Panc1 (cell line): ENCODE measurements at regions not wholly inside any gene's neighbourhood (a gene's known extent, or its start where the extent isn't known, plus 50 kb on each side); places are given as distances from the start of the nearest gene placed in this dataset.

Experiments used
- POLR2AphosphoS5 ChIP-seq: IDR thresholded peaks from 2 replicates; pipeline ENCODE4 v1.6.1; 2012; ENCODE audit warnings: mild to moderate bottlenecking, low read depth, low read length, moderate library complexity
- TCF7L2 ChIP-seq: IDR thresholded peaks from 2 replicates; pipeline ENCODE4 v1.6.1; 2011; ENCODE audit warnings: mild to moderate bottlenecking, low read depth, low read length, inconsistent platforms
- TF ChIP-seq, protein P1 (sequence below): fragments of 450-650 bp; IDR thresholded peaks from 2 replicates; pipeline ENCODE4 v1.5.1; 2017; ENCODE audit warnings: mild to moderate bottlenecking

GRCh38 chr9:78557540-78557939 lies 260.6 kb downstream of the PSAT1 start:
- TF ChIP-seq, protein P1, sequence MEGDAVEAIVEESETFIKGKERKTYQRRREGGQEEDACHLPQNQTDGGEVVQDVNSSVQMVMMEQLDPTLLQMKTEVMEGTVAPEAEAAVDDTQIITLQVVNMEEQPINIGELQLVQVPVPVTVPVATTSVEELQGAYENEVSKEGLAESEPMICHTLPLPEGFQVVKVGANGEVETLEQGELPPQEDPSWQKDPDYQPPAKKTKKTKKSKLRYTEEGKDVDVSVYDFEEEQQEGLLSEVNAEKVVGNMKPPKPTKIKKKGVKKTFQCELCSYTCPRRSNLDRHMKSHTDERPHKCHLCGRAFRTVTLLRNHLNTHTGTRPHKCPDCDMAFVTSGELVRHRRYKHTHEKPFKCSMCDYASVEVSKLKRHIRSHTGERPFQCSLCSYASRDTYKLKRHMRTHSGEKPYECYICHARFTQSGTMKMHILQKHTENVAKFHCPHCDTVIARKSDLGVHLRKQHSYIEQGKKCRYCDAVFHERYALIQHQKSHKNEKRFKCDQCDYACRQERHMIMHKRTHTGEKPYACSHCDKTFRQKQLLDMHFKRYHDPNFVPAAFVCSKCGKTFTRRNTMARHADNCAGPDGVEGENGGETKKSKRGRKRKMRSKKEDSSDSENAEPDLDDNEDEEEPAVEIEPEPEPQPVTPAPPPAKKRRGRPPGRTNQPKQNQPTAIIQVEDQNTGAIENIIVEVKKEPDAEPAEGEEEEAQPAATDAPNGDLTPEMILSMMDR = no peak
- no peak for TF ChIP-seq TCF7L2
- TF ChIP-seq POLR2AphosphoS5 = no peak
